H1 (cell line): ENCODE measurements at regions not wholly inside any gene's neighbourhood (a gene's known extent, or its start where the extent isn't known, plus 50 kb on each side); places are given as distances from the start of the nearest gene placed in this dataset.

Source experiments
- CTCF ChIA-PET: fragments of 300-600 bp; sonication (Branson Sonifier 250); formaldehyde crosslinking; loops from one replicate; lab custom pipeline; 2021; ENCODE audit not compliant: partially characterized antibody; lab: Charles Lee
- POLR2A ChIA-PET: fragments of 300-600 bp; sonication (Branson Sonifier 250); formaldehyde crosslinking; loops from one replicate; lab custom pipeline; 2021; ENCODE audit warnings: inconsistent platforms; ENCODE audit not compliant: partially characterized antibody; lab: Charles Lee
- DNase-seq, 2 experiments: peaks; one replicate each; pipeline versions ENCODE4 v3.0.0 to v3.0.0-alpha.2; 2010 to 2022; ENCODE audit warnings: low spot score in 2 of 2, low read depth in 1 of 2, mixed read lengths in 1 of 2
- FAIRE-seq: peaks from 2 replicates; lab custom pipeline; 2011; peaks lifted over from hg19 to GRCh38; lab: Jason Lieb, UNC
- H2AFZ ChIP-seq: 2 replicates; pipeline ENCODE4 v1.8.1; 2012; ENCODE audit warnings: low read length, inconsistent platforms
- H2AK5ac ChIP-seq: 2 replicates; pipeline ENCODE4 v1.6.1; 2013; ENCODE audit warnings: low read depth, low read length
- H2BK120ac ChIP-seq: replicated peaks from 2 replicates; pipeline ENCODE3; 2013; ENCODE audit warnings: low read depth, low read length, inconsistent platforms
- H2BK12ac ChIP-seq: 2 replicates; pipeline ENCODE4 v1.6.1; 2013; ENCODE audit warnings: low read depth, low read length
- H2BK15ac ChIP-seq: 2 replicates; pipeline ENCODE4 v1.6.1; 2013; ENCODE audit warnings: low read length
- H2BK20ac ChIP-seq: 2 replicates; pipeline ENCODE4 v1.6.1; 2013; ENCODE audit warnings: low read length
- H2BK5ac ChIP-seq: 2 replicates; pipeline ENCODE4 v1.6.1; 2013; ENCODE audit warnings: low read depth, low read length
- H3K14ac ChIP-seq: 2 replicates; pipeline ENCODE4 v1.6.1; 2013; ENCODE audit warnings: inconsistent platforms; ENCODE audit not compliant: insufficient read length
- H3K18ac ChIP-seq: 2 replicates; pipeline ENCODE4 v1.6.1; 2013; ENCODE audit warnings: low read length; ENCODE audit errors: extremely low read depth
- H3K23ac ChIP-seq: 2 replicates; pipeline ENCODE4 v1.6.1; 2013; ENCODE audit warnings: inconsistent platforms; ENCODE audit not compliant: insufficient read length
- H3K23me2 ChIP-seq: 2 replicates; pipeline ENCODE4 v1.6.1; 2013; ENCODE audit warnings: low read depth, low read length
- H3K27ac ChIP-seq: 2 replicates; pipeline ENCODE4 v1.6.1; 2011; ENCODE audit warnings: low read depth, low read length, inconsistent platforms
- H3K27me3 ChIP-seq, 4 experiments: replicated peaks in 1 of 4; 1 replicate in 1 of 4; 2 replicates in 3 of 4; pipeline versions ENCODE4 v1.6.1 to v1.8.1; 2011 to 2013; ENCODE audit warnings: low read length in 3 of 4, mild to moderate bottlenecking in 3 of 4, inconsistent platforms in 2 of 4, mixed read lengths in 2 of 4, moderate library complexity in 1 of 4; ENCODE audit not compliant: control insufficient read depth in 3 of 4, insufficient read depth in 3 of 4; ENCODE audit errors: extremely low read depth in 1 of 4
- H3K36me3 ChIP-seq, 4 experiments: 2 replicates each; pipeline versions ENCODE4 v1.6.1 to v1.8.1; 2011 to 2013; ENCODE audit warnings: mild to moderate bottlenecking in 4 of 4, low read length in 3 of 4, moderate library complexity in 2 of 4, control low read depth in 1 of 4, inconsistent platforms in 1 of 4; ENCODE audit not compliant: insufficient read depth in 4 of 4, control insufficient read depth in 2 of 4
- H3K4ac ChIP-seq: replicated peaks from 2 replicates; pipeline ENCODE3; 2013; ENCODE audit warnings: low read length, low read depth, mixed read lengths, inconsistent platforms; ENCODE audit not compliant: insufficient read length
- H3K4me1 ChIP-seq, 4 experiments: replicated peaks in 1 of 4; 1 replicate in 1 of 4; 2 replicates in 3 of 4; pipeline versions ENCODE4 v1.6.1 to v1.8.1; 2011 to 2013; ENCODE audit warnings: low read length in 3 of 4, inconsistent platforms in 2 of 4, mixed read lengths in 1 of 4; ENCODE audit not compliant: insufficient read depth in 4 of 4, control insufficient read depth in 3 of 4
- H3K4me2 ChIP-seq, 2 experiments: 2 replicates each; pipeline versions ENCODE4 v1.6.1 to v1.8.1; 2011 to 2013; ENCODE audit warnings: low read depth in 2 of 2, low read length in 2 of 2, control low read depth in 1 of 2, inconsistent platforms in 1 of 2, mild to moderate bottlenecking in 1 of 2; ENCODE audit not compliant: insufficient read depth in 1 of 2
- H3K4me3 ChIP-seq, 4 experiments: fragments of 200-600, 300-600 bp in 1 of 4; sonication (generic), shearing (Covaris generic), sonication (Bioruptor Twin) in 1 of 4; 2 replicates each; pipeline versions ENCODE4 v1.5.1 to v1.8.1; 2011 to 2016; ENCODE audit warnings: low read length in 4 of 4, low read depth in 3 of 4, control low read depth in 2 of 4, inconsistent platforms in 2 of 4, mild to moderate bottlenecking in 2 of 4, mixed read lengths in 1 of 4, moderate library complexity in 1 of 4; ENCODE audit not compliant: insufficient read depth in 2 of 4; ENCODE audit errors: extremely low read depth in 1 of 4
- H3K56ac ChIP-seq: replicated peaks from 2 replicates; pipeline ENCODE3; 2013; ENCODE audit warnings: low read depth, mild to moderate bottlenecking, mixed read lengths, low read length, inconsistent platforms; ENCODE audit not compliant: insufficient read length
- H3K79me1 ChIP-seq: 2 replicates; pipeline ENCODE4 v1.6.1; 2013; ENCODE audit warnings: low read depth, low read length, control low read depth
- H3K79me2 ChIP-seq, 2 experiments: 2 replicates each; pipeline versions ENCODE4 v1.6.1 to v1.8.1; 2012 to 2013; ENCODE audit warnings: low read length in 2 of 2, mild to moderate bottlenecking in 2 of 2, inconsistent platforms in 1 of 2; ENCODE audit not compliant: insufficient read depth in 2 of 2, control insufficient read depth in 1 of 2
- H3K9ac ChIP-seq, 4 experiments: replicated peaks in 1 of 4; 1 replicate in 1 of 4; 2 replicates in 3 of 4; pipeline versions ENCODE4 v1.6.1 to v1.8.1; 2011 to 2013; ENCODE audit warnings: low read depth in 3 of 4, low read length in 3 of 4, control low read depth in 2 of 4, mild to moderate bottlenecking in 2 of 4, moderate library complexity in 2 of 4, inconsistent platforms in 1 of 4; ENCODE audit errors: extremely low read depth in 1 of 4
- H3K9me3 ChIP-seq, 2 experiments: 2 replicates each; pipeline versions ENCODE4 v1.6.1 to v1.8.1; 2012 to 2013; ENCODE audit warnings: mild to moderate bottlenecking in 2 of 2, moderate library complexity in 2 of 2, control low read depth in 1 of 2, inconsistent platforms in 1 of 2, low read depth in 1 of 2, low read length in 1 of 2, mixed read lengths in 1 of 2; ENCODE audit not compliant: insufficient read depth in 2 of 2
- H4K20me1 ChIP-seq, 2 experiments: replicated peaks in 1 of 2; 2 replicates each; pipeline versions ENCODE3 to v1.8.1; 2011 to 2013; ENCODE audit warnings: inconsistent platforms in 2 of 2, low read length in 2 of 2, mild to moderate bottlenecking in 1 of 2; ENCODE audit not compliant: insufficient read depth in 2 of 2, control insufficient read depth in 1 of 2
- H4K5ac ChIP-seq: 2 replicates; pipeline ENCODE4 v1.6.1; 2013; ENCODE audit warnings: low read length, low read depth, mixed read lengths, inconsistent platforms; ENCODE audit not compliant: insufficient read length
- H4K8ac ChIP-seq: 2 replicates; pipeline ENCODE4 v1.8.0; 2013; ENCODE audit warnings: mild to moderate bottlenecking, moderate library complexity, low read length, inconsistent platforms; ENCODE audit not compliant: insufficient read depth; ENCODE audit errors: extremely low read depth
- H4K91ac ChIP-seq: replicated peaks from 2 replicates; pipeline ENCODE3; 2013; ENCODE audit warnings: low read length, mixed read lengths, inconsistent platforms; ENCODE audit not compliant: insufficient read length
- ATF2 ChIP-seq: IDR thresholded peaks from 2 replicates; pipeline ENCODE4 v1.6.1; 2012; ENCODE audit warnings: low read length, inconsistent platforms
- CBX5 ChIP-seq: fragments of 300-800, 300-1000 bp; sonication (generic); IDR thresholded peaks from 2 replicates; pipeline ENCODE4 v1.7.1; 2016; ENCODE audit warnings: antibody characterized with exemption, low read length, low read depth
- CHD2 ChIP-seq: IDR thresholded peaks from 2 replicates; pipeline ENCODE4 v1.6.1; 2012; ENCODE audit warnings: low read length, improper control_type of control experiment
- CTBP2 ChIP-seq: IDR thresholded peaks from 2 replicates; pipeline ENCODE4 v1.7.0; 2011; ENCODE audit warnings: borderline replicate concordance, mild to moderate bottlenecking, moderate library complexity, mixed read lengths, low read length; ENCODE audit not compliant: insufficient read depth, insufficient read length
- PHF8 ChIP-seq: fragments of 200-600 bp; sonication (generic); conservative IDR thresholded peaks from 2 replicates; pipeline ENCODE4 v1.7.1; 2012; ENCODE audit warnings: low read depth, mild to moderate bottlenecking, inconsistent platforms, low read length, moderate library complexity
- POLR2A ChIP-seq, 2 experiments: IDR thresholded peaks; 1 replicate in 1 of 2; 2 replicates in 1 of 2; pipeline ENCODE4 v1.6.1; 2011; ENCODE audit warnings: low read depth in 2 of 2, low read length in 2 of 2, mild to moderate bottlenecking in 2 of 2; ENCODE audit errors: control extremely low read depth in 1 of 2
- RFX5 ChIP-seq: IDR thresholded peaks from 2 replicates; pipeline ENCODE4 v1.6.1; 2011; ENCODE audit warnings: low read depth, low read length, improper control_type of control experiment, borderline replicate concordance
- TCF12 ChIP-seq: IDR thresholded peaks from 2 replicates; pipeline ENCODE4 v1.6.1; 2011; ENCODE audit warnings: low read depth, mild to moderate bottlenecking, low read length
- WGBS, 2 experiments: shearing (Covaris generic) in 1 of 2; methylation state at CpG; one replicate each; pipeline versions ENCODE4 v1.1.6 to v1.1.7; 2013 to 2015; ENCODE audit warnings: low lambda C conversion rate in 2 of 2, mixed read lengths in 2 of 2, inconsistent platforms in 1 of 2, low coverage in 1 of 2, missing lambda C conversion rate in 1 of 2; ENCODE audit not compliant: insufficient replicate concordance in 2 of 2, insufficient coverage in 1 of 2, insufficient read length in 1 of 2; ENCODE audit errors: extremely low coverage in 1 of 2, missing lambda C conversion rate in 1 of 2; 5-methylcytosine and 5-hydroxymethylcytosine counted together

GRCh38 chr3:182455011-182455410, 338.3 kb upstream of the ATP11B start:
- no peaks in the 10 kb centered on the region for H3K79me1 ChIP-seq
- H3K27me3 ChIP-seq, result no peaks in the 10 kb centered on the region
- H4K20me1 ChIP-seq, result no peaks in the 10 kb centered on the region
- H2BK15ac ChIP-seq, result no peak overlapping the region
- H2AFZ ChIP-seq, result no peak overlapping the region
- H3K4ac ChIP-seq, result no peak overlapping the region
- no peak overlapping the region for H3K23ac ChIP-seq
- H2BK5ac ChIP-seq, result no peak overlapping the region
- H2AK5ac ChIP-seq, result no peak overlapping the region
- H3K23me2 ChIP-seq, result no peaks in the 10 kb centered on the region; the same call in 1 of the 2 replicates
- no peak overlapping the region for H2BK120ac ChIP-seq
- no peak for FAIRE-seq
- CTCF ChIA-PET, result interaction anchor here (1.0 kb wide), 1 partner anchor 140 kb away, joined by 3 read pairs; no protein-coding TSS in a partner anchor
- no peak overlapping the region for H3K4me3 ChIP-seq
- H3K9ac ChIP-seq, result no peak overlapping the region
- no peak overlapping the region for H3K27ac ChIP-seq
- no peaks in the 10 kb centered on the region for H3K9me3 ChIP-seq
- H3K56ac ChIP-seq, result no peak overlapping the region
- H3K18ac ChIP-seq, result no peak overlapping the region
- WGBS, 2 experiments, result 78% methylated on average over 3 of the region's 3 CpGs; no CpG with 5 or more reads in 1 of the 2 experiments
- POLR2A ChIA-PET, result no interaction called here
- DNase-seq, result no peak
- no peak overlapping the region for H3K4me2 ChIP-seq
- no peak overlapping the region for H4K5ac ChIP-seq
- no peaks in the 10 kb centered on the region for H3K36me3 ChIP-seq
- no peak overlapping the region for H3K14ac ChIP-seq
- no peak overlapping the region for H4K91ac ChIP-seq
- H3K4me1 ChIP-seq, result peaks cover 3 to 6% (median 4%) of the 10 kb centered on the region in 4 experiments; a peak in 5 of 7 replicates
- H2BK12ac ChIP-seq, result no peak overlapping the region
- no peaks in the 10 kb centered on the region for H3K79me2 ChIP-seq
- TF ChIP-seq ATF2 (no peak), POLR2A (IDR thresholded peaks at IDR 0.05; ENCODE audit: control extremely low read depth in 1 of 2, low read depth in 2 of 2, low read length in 2 of 2) (no peak), TCF12 (no peak), CBX5 (no peak), RFX5 (no peak), CTBP2 (no peak), CHD2 (no peak), PHF8 (no peak)
- TF ChIP-seq, all 59 proteins: peak for 0
- H4K8ac ChIP-seq, result no peak overlapping the region
- no peak overlapping the region for H2BK20ac ChIP-seq
